HG03135 (cell line): ENCODE measurements at regions not wholly inside any gene's neighbourhood (a gene's known extent, or its start where the extent isn't known, plus 50 kb on each side); places are given as distances from the start of the nearest gene placed in this dataset.
"Not testable (repeated sequence)": the region's sequence is repeated elsewhere in the genome, so short reads cannot be mapped to it uniquely, and the experiment has no call there.

Experiments used
- ATAC-seq: cut with Tn5 transposase; IDR thresholded peaks from one replicate; pipeline ENCODE4 v1.9.1; 2021; ENCODE audit warnings: mild to moderate bottlenecking, moderate library complexity; ENCODE audit not compliant: unreplicated experiment

DNA sequence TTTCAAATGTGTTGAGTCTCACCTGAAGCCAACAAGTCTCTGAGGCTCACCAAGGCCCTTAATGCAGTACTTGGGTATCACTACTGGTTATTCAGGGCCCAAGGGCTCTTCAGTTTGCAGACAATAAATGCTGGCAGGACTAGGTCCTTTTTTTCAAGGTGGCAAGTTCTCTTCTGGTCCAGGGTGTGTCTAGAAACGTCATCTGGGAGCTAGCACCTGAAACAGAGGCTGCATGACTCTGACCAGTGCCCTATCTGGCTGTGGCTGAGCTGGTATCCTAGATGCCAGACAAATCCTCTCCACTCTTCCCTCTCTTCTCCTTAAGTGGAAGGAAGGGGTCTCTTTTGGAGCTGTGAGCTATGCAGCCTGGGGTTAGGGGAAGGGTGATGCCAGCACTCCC lies 276.8 kb downstream of the PYDC2 start:
- ATAC-seq = no peak

- ATAC-seq = no peak
Observed at GRCh38 chr3:191740712-191741111, 279.7 kb downstream of the PYDC2 start.

DNA sequence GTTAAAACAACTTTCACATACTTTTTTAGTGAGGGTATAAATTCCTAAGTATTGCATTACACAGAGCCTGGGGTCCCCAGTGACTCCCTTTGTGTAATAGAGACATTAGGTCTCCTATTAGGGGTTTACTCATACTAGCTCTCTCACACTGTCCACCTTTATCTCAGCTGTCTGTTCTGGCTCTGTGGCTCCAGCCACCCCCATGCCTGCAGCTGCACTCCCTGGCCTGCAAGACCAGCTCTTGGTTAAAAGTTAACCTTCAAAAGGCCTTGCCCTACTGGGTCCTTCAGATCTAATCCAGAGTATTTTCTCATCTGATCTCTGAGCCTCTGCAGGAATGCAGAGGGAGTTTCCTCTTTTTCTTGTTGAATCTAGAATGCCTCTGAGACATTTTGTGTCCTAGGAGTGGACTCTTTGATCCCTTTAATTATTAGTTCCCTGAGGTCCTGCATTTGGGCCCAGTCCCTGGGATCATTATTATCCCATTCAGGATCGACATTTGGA lies 280.9 kb downstream of the PYDC2 start:
- not testable (repeated sequence) for ATAC-seq

GRCh38 chr3:191743283-191743682 lies 282.3 kb downstream of the PYDC2 start:
- ATAC-seq = no peak

- ATAC-seq = no peak
Observed at GRCh38 chr3:191750618-191751017, 289.7 kb downstream of the PYDC2 start.

GRCh38 chr3:191753196-191753595 lies 292.2 kb downstream of the PYDC2 start:
- ATAC-seq = no peak

DNA sequence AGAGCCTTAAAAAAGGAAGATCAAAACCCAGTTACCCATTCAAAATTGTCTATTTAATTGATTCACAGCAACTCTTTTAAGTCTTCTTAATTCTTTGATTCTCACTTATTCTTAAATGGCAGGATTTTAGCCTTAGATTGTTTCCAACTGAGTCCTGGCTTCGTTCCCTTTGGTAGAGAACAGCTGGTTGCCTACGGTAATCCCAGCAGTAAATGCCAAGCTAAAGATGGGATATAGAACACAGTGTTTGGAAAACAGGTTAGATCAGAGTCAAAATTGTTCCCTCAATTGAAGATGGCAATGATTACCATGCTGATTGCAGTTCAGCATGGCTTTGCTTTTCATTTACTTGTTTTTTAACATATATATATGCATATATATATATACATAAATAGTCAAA lies 300.9 kb downstream of the PYDC2 start:
- no peak for ATAC-seq

- no peak for ATAC-seq
Observed at GRCh38 chr3:191762323-191762960, 301.5 kb downstream of the PYDC2 start.

- ATAC-seq = no peak
Observed at GRCh38 chr3:191768421-191768820, 307.5 kb downstream of the PYDC2 start.

DNA sequence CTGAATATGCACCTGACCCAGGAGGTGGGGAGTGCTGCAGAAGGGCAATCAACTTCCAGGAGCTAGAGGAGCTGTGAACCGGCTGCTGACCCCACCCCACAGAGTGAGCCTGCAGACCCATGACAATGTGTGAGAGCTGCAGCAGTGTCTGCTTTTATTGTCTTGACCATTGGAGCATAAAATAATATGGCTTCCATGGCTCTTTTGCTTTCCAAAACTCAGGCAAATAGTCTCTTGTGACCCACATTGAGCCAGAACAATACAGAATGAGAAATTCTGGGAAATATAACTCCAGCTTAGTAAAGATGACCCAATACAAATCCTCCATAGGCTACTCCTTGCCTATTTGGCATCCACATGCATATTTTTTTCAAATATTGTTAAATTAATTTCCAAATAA lies 309.6 kb downstream of the PYDC2 start:
- ATAC-seq = no peak

GRCh38 chr3:191774485-191774884 lies 313.5 kb downstream of the PYDC2 start:
- ATAC-seq = no peak

GRCh38 chr3:191775451-191776233 lies 314.7 kb downstream of the PYDC2 start:
- no peak for ATAC-seq

DNA sequence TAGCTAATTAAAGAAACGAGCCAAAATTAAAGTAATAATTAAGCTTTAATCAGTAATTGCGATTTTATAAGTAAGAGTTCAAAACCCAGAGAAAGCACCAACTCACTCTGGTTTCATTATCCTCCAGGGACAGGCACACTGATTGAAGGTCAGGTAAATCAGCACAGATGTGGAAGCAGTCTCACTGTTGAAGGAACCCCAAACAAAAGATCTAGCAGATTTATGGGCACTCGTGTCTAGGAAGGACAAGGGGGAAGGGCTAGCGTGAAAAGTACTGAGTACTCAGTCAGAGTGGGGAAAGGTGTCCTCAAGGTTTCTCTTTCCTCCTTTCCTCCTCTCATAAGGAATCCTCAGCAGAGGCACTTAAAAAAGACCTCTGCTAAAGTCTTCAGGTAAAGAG lies 320.1 kb downstream of the PYDC2 start:
- ATAC-seq = no peak

- no peak for ATAC-seq
Observed at GRCh38 chr3:191783024-191783423, 322.1 kb downstream of the PYDC2 start.

- ATAC-seq = no peak
Observed at GRCh38 chr3:191790934-191791333, 330.0 kb downstream of the PYDC2 start.

GRCh38 chr3:191792580-191792979 lies 331.6 kb downstream of the PYDC2 start:
- ATAC-seq = no peak

DNA sequence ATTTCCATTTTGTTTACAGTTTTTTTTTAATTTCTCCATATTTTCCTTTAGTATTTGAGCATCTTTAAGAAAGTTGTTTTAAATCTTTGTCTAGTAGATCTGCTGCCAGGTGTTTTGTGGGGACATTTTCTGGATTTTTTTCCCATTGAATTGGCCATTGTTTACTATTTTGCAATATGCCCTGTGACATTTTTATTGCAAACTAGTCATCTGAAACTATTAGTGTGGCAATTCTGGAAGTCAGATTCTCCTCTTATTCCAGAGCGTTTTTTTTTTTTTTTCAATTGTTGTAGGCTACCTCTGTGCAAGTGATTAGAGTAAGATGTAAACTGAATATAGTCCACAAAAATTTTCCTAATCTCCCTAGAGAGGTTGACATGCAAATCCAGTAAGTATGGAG lies 334.2 kb downstream of the PYDC2 start:
- ATAC-seq = no peak

DNA sequence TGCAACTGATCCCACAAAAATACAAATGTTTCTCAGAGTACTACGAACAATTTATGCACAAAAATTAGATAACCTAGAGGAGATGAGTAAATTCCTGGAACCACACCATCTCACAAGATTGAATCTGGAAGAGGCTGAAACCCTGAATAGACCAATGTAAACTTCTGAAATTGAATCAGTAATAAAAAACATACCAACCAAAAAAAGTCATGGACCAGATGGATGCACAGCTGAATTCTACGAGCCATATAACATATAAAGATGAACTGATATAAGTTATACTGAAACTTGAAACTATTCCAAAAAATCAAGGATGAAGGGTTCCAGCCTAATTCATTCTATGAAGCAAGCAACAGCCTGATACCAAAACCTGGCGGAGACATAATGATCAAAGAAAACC lies 336.3 kb downstream of the PYDC2 start:
- ATAC-seq = no peak

DNA sequence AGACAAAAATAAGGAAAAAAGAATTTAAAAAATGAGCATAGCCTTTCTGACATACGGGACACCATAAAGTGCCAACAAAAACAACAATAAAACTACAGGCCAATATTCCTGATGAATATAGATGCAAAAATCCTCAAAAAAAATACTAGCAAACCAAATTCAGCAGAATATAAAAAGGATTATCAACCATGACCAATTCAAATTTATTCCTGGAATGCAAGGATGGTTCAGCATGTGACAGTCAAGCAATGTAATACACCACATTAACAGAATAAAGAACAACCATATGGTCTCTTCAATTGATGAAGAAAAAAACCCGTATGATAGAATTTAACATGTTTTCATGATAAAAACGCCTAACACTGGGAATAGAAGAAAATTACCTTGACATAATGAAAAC lies 341.7 kb downstream of the PYDC2 start:
- ATAC-seq = no peak

DNA sequence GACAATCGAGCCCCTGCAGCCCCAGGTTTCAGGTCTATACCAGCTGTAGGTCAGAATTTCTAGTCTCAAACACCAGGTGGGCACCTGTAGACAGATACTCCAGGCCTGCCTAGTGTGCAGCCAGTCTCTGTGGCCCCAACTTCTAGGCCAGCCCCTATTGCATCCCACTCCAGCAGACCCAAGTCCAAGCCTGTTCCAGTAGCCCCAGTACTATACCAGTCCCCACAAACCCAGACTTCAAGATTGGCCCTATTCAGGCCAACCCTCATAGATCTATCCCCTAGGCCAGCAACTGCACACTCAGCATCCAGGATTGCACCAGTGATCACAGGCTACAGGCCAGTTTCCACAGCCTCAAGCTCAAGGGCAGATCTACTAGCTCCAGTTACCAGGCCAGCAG lies 344.0 kb downstream of the PYDC2 start:
- no peak for ATAC-seq

DNA sequence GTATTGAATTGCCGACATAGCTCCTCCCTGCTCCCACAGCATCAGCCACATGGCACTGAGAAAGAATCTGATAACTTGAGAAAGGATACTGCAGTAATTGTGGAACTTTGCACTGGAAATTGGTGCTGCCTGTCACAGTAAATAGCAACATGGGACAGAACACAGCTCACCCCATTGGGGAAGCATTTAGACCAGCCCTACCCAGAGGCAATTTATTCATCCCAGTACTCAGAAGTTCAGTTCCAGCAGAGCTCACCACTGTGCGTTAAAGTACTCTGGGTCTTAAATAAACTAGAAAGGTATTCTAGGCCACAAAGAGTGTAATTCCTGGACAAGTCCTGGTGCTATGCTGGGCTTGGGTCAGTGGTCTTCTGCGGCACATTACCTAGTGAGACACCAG lies 347.1 kb downstream of the PYDC2 start:
- no peak for ATAC-seq

GRCh38 chr3:191809326-191809949 lies 348.5 kb downstream of the PYDC2 start:
- ATAC-seq = no peak
